ENCODE measurements at regions not wholly inside any gene's neighbourhood (a gene's known extent, or its start where the extent isn't known, plus 50 kb on each side); places are given as distances from the start of the nearest gene placed in this dataset.

DNA sequence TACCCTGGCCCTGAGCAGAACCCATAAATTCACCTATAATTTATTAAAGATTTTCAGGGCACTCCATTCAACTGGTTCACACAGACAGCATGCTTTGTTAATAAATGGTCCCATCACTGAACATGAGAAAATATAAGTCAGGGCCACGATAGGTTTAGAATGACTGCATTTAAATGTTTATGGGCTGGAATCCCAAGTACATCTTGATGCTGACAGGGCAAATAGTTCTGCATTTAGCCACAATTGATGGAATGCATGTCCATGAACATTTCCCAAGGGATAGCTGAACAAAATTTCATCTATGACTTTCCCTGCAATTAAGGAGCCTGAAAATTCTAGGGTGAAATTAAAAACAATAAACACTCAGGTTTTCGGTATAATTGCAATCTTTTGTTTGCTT lies 124.5 kb downstream of the CAAP1 start:
- H3K27me3 ChIP-seq (ENCODE audit: control insufficient read depth in 1 of 2, insufficient read depth in 2 of 2, low read length in 1 of 2), result no peaks in the 10 kb centered on the region
- H3K4me3 ChIP-seq (ENCODE audit: low read length in 2 of 2), result no peak overlapping the region
- no peak overlapping the region for H3K27ac ChIP-seq (ENCODE audit: low read depth in 1 of 2, low read length in 2 of 2)
- intact Hi-C loops (cut with DNase I), result no loop called here
- no peaks in the 10 kb centered on the region for H3K36me3 ChIP-seq (ENCODE audit: control insufficient read depth in 1 of 2, insufficient read depth in 2 of 2, low read length in 1 of 2)
- ATAC-seq (ENCODE audit: low FRiP score) (no peak), DNase-seq (no peak)
- H3K9me3 ChIP-seq (ENCODE audit: control insufficient read depth, low read length), result no peaks in the 10 kb centered on the region
- WGBS, 2 donors, result 18 to 26% methylated on average over 2 of the region's 2 CpGs
- H3K4me1 ChIP-seq (ENCODE audit: control insufficient read depth in 1 of 2, insufficient read depth in 2 of 2, low read length in 2 of 2), result no peaks in the 10 kb centered on the region

GRCh38 chr9:26760675-26761074 lies 131.9 kb downstream of the CAAP1 start:
- WGBS, 2 donors, result 88 to 94% methylated on average over 2 of the region's 2 CpGs

GRCh38 chr9:26758655-26759054 lies 133.9 kb downstream of the CAAP1 start:
- DNase-seq, result no peak
- peaks cover 1% of the 10 kb centered on the region for H3K9me3 ChIP-seq (ENCODE audit: control insufficient read depth, low read length)
- intact Hi-C loops (cut with DNase I), result no loop called here
- H3K36me3 ChIP-seq (ENCODE audit: control insufficient read depth in 1 of 2, insufficient read depth in 2 of 2, low read length in 1 of 2), result no peaks in the 10 kb centered on the region
- 60 to 71% methylated on average over 6 of the region's 6 CpGs for WGBS, 2 donors
- no peak for ATAC-seq (ENCODE audit: low FRiP score)
- no peak overlapping the region for H3K27ac ChIP-seq (ENCODE audit: low read depth in 1 of 2, low read length in 2 of 2)
- no peaks in the 10 kb centered on the region for H3K4me1 ChIP-seq (ENCODE audit: control insufficient read depth in 1 of 2, insufficient read depth in 2 of 2, low read length in 2 of 2)
- H3K4me3 ChIP-seq (ENCODE audit: low read length in 2 of 2), result no peak overlapping the region
- H3K27me3 ChIP-seq (ENCODE audit: control insufficient read depth in 1 of 2, insufficient read depth in 2 of 2, low read length in 1 of 2), result no peaks in the 10 kb centered on the region

More at GRCh38 chr9:26760675-26761074, 131.9 kb downstream of the CAAP1 start:
- Histone ChIP-seq H3K36me3 (ENCODE audit: control insufficient read depth in 1 of 2, insufficient read depth in 2 of 2, low read length in 1 of 2) (no peaks in the 10 kb centered on the region), H3K4me3 (ENCODE audit: low read length in 2 of 2) (no peak overlapping the region), H3K4me1 (ENCODE audit: control insufficient read depth in 1 of 2, insufficient read depth in 2 of 2, low read length in 2 of 2) (no peaks in the 10 kb centered on the region), H3K27me3 (ENCODE audit: control insufficient read depth in 1 of 2, insufficient read depth in 2 of 2, low read length in 1 of 2) (no peaks in the 10 kb centered on the region), H3K9me3 (ENCODE audit: control insufficient read depth, low read length) (peaks cover 1% of the 10 kb centered on the region), H3K27ac (ENCODE audit: low read depth in 1 of 2, low read length in 2 of 2) (no peak overlapping the region)
- no peak for DNase-seq
- ATAC-seq (ENCODE audit: low FRiP score), result no peak
- intact Hi-C loops (cut with DNase I), result no loop called here

GRCh38 chr9:26756881-26757280 lies 135.7 kb downstream of the CAAP1 start:
- intact Hi-C loops (cut with DNase I), result no loop called here
- DNase-seq (no peak), ATAC-seq (ENCODE audit: low FRiP score) (no peak)
- Histone ChIP-seq H3K27ac (ENCODE audit: low read depth in 1 of 2, low read length in 2 of 2) (no peak overlapping the region), H3K36me3 (ENCODE audit: control insufficient read depth in 1 of 2, insufficient read depth in 2 of 2, low read length in 1 of 2) (no peaks in the 10 kb centered on the region), H3K27me3 (ENCODE audit: control insufficient read depth in 1 of 2, insufficient read depth in 2 of 2, low read length in 1 of 2) (no peaks in the 10 kb centered on the region), H3K9me3 (ENCODE audit: control insufficient read depth, low read length) (peaks cover 1% of the 10 kb centered on the region), H3K4me3 (ENCODE audit: low read length in 2 of 2) (no peak overlapping the region), H3K4me1 (ENCODE audit: control insufficient read depth in 1 of 2, insufficient read depth in 2 of 2, low read length in 2 of 2) (no peaks in the 10 kb centered on the region)
- 61 to 62% methylated on average over 2 of the region's 2 CpGs for WGBS, 2 donors

GRCh38 chr9:26755476-26755875 lies 137.1 kb downstream of the CAAP1 start:
- H3K4me1 ChIP-seq (ENCODE audit: control insufficient read depth in 1 of 2, insufficient read depth in 2 of 2, low read length in 2 of 2), result no peaks in the 10 kb centered on the region
- no peak overlapping the region for H3K27ac ChIP-seq (ENCODE audit: low read depth in 1 of 2, low read length in 2 of 2)
- H3K36me3 ChIP-seq (ENCODE audit: control insufficient read depth in 1 of 2, insufficient read depth in 2 of 2, low read length in 1 of 2), result no peaks in the 10 kb centered on the region
- H3K27me3 ChIP-seq (ENCODE audit: control insufficient read depth in 1 of 2, insufficient read depth in 2 of 2, low read length in 1 of 2), result no peaks in the 10 kb centered on the region
- WGBS, 2 donors, result 21 to 24% methylated on average over 2 of the region's 2 CpGs
- H3K9me3 ChIP-seq (ENCODE audit: control insufficient read depth, low read length), result peaks cover 1% of the 10 kb centered on the region
- ATAC-seq (ENCODE audit: low FRiP score) (no peak), DNase-seq (no peak)
- no peak overlapping the region for H3K4me3 ChIP-seq (ENCODE audit: low read length in 2 of 2)
- intact Hi-C loops (cut with DNase I), result no loop called here

- intact Hi-C loops (cut with DNase I), result no loop called here
- no peaks in the 10 kb centered on the region for H3K36me3 ChIP-seq (ENCODE audit: control insufficient read depth in 1 of 2, insufficient read depth in 2 of 2, low read length in 1 of 2)
- no peaks in the 10 kb centered on the region for H3K4me1 ChIP-seq (ENCODE audit: control insufficient read depth in 1 of 2, insufficient read depth in 2 of 2, low read length in 2 of 2)
- no peak overlapping the region for H3K27ac ChIP-seq (ENCODE audit: low read depth in 1 of 2, low read length in 2 of 2)
- H3K27me3 ChIP-seq (ENCODE audit: control insufficient read depth in 1 of 2, insufficient read depth in 2 of 2, low read length in 1 of 2), result no peaks in the 10 kb centered on the region
- peaks cover 1% of the 10 kb centered on the region for H3K9me3 ChIP-seq (ENCODE audit: control insufficient read depth, low read length)
- no peak overlapping the region for H3K4me3 ChIP-seq (ENCODE audit: low read length in 2 of 2)
- WGBS, 2 donors, result 61% methylated on average over 10 of the region's 10 CpGs
- DNase-seq (no peak), ATAC-seq (ENCODE audit: low FRiP score) (peak; percentile 21)
Measured at GRCh38 chr9:26754509-26755164, 138.0 kb downstream of the CAAP1 start.

GRCh38 chr9:26753971-26754370 lies 138.6 kb downstream of the CAAP1 start:
- H3K27me3 ChIP-seq (ENCODE audit: control insufficient read depth in 1 of 2, insufficient read depth in 2 of 2, low read length in 1 of 2), result no peaks in the 10 kb centered on the region
- DNase-seq (no peak), ATAC-seq (ENCODE audit: low FRiP score) (no peak)
- H3K4me3 ChIP-seq (ENCODE audit: low read length in 2 of 2), result no peak overlapping the region
- intact Hi-C loops (cut with DNase I), result no loop called here
- H3K9me3 ChIP-seq (ENCODE audit: control insufficient read depth, low read length), result peaks cover 1% of the 10 kb centered on the region
- WGBS, 2 donors, result 78 to 90% methylated on average over 1 of the region's 1 CpG
- H3K4me1 ChIP-seq (ENCODE audit: control insufficient read depth in 1 of 2, insufficient read depth in 2 of 2, low read length in 2 of 2), result no peaks in the 10 kb centered on the region
- H3K27ac ChIP-seq (ENCODE audit: low read depth in 1 of 2, low read length in 2 of 2), result no peak overlapping the region
- H3K36me3 ChIP-seq (ENCODE audit: control insufficient read depth in 1 of 2, insufficient read depth in 2 of 2, low read length in 1 of 2), result no peaks in the 10 kb centered on the region

GRCh38 chr9:26750162-26750561 lies 142.4 kb downstream of the CAAP1 start:
- H3K4me1 ChIP-seq (ENCODE audit: control insufficient read depth in 1 of 2, insufficient read depth in 2 of 2, low read length in 2 of 2), result no peaks in the 10 kb centered on the region
- H3K4me3 ChIP-seq (ENCODE audit: low read length in 2 of 2), result no peak overlapping the region
- no peaks in the 10 kb centered on the region for H3K27me3 ChIP-seq (ENCODE audit: control insufficient read depth in 1 of 2, insufficient read depth in 2 of 2, low read length in 1 of 2)
- no peak overlapping the region for H3K27ac ChIP-seq (ENCODE audit: low read depth in 1 of 2, low read length in 2 of 2)
- WGBS, 2 donors, result 80 to 90% methylated on average over 4 of the region's 4 CpGs
- no peak for DNase-seq
- ATAC-seq (ENCODE audit: low FRiP score), result no peak
- intact Hi-C loops (cut with DNase I), result no loop called here
- H3K9me3 ChIP-seq (ENCODE audit: control insufficient read depth, low read length), result no peaks in the 10 kb centered on the region
- no peaks in the 10 kb centered on the region for H3K36me3 ChIP-seq (ENCODE audit: control insufficient read depth in 1 of 2, insufficient read depth in 2 of 2, low read length in 1 of 2)

DNA sequence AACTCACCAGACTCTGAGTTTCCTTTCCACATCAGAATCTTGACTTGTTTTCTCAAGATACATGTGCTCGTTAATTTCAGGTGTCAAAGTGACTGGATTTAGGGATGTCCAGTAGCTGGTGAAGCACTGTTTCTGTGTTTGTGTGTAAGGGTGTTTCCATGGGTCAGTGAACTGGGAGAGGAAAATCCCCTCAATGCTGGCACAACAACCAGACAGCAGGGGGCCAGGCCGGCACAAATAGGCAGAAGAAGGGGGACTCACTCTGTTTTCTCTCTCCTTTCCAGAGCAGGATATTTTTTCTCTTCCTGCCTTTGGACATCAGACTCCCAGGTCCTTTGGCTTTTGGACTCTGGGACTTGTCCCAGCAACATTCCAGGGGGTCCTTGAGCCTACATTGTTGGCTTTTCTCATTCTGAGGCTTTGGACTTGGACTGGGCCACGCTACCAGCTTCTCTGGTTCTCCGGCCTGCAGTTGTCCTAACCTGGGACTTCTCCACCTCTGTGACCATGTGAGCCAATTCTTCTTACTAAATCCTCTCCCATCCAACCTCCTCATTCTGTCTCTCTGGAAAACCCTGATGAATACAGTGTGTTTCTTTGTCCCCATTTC lies 144.0 kb downstream of the CAAP1 start:
- H3K4me3 ChIP-seq (ENCODE audit: low read length in 2 of 2), result no peak overlapping the region
- DNase-seq (no peak), ATAC-seq (ENCODE audit: low FRiP score) (no peak)
- intact Hi-C loops (cut with DNase I), result loop anchor here (5.0 kb wide), 2 partner anchors 224 to 229 kb away; no protein-coding TSS in a partner anchor
- no peak overlapping the region for H3K27ac ChIP-seq (ENCODE audit: low read depth in 1 of 2, low read length in 2 of 2)
- no peaks in the 10 kb centered on the region for H3K27me3 ChIP-seq (ENCODE audit: control insufficient read depth in 1 of 2, insufficient read depth in 2 of 2, low read length in 1 of 2)
- no peaks in the 10 kb centered on the region for H3K9me3 ChIP-seq (ENCODE audit: control insufficient read depth, low read length)
- no peaks in the 10 kb centered on the region for H3K4me1 ChIP-seq (ENCODE audit: control insufficient read depth in 1 of 2, insufficient read depth in 2 of 2, low read length in 2 of 2)
- WGBS, 2 donors, result 47 to 53% methylated on average over 4 of the region's 4 CpGs
- H3K36me3 ChIP-seq (ENCODE audit: control insufficient read depth in 1 of 2, insufficient read depth in 2 of 2, low read length in 1 of 2), result no peaks in the 10 kb centered on the region

Data from aorta (tissue), 5 donors.